HG02588 (cell line): ENCODE measurements at regions not wholly inside any gene's neighbourhood (a gene's known extent, or its start where the extent isn't known, plus 50 kb on each side); places are given as distances from the start of the nearest gene placed in this dataset.

Source experiments
- ATAC-seq: cut with Tn5 transposase; IDR thresholded peaks from one replicate; pipeline ENCODE4 v1.9.1; 2021; ENCODE audit warnings: mild to moderate bottlenecking, moderate library complexity; ENCODE audit not compliant: unreplicated experiment

GRCh38 chr9:108093773-108094675, 604.5 kb upstream of the KLF4 start:
- no peak for ATAC-seq

GRCh38 chr9:108088916-108089315, 599.3 kb upstream of the KLF4 start:
- ATAC-seq, result no peak

- ATAC-seq, result no peak
These were observed 598.2 kb upstream of the KLF4 start for GRCh38 chr9:108087781-108088180.

- no peak for ATAC-seq
These were observed 597.1 kb upstream of the KLF4 start for GRCh38 chr9:108086624-108087023.

- no peak for ATAC-seq
These were observed 595.7 kb upstream of the KLF4 start for GRCh38 chr9:108085294-108085693.

GRCh38 chr9:108083796-108084352, 594.3 kb upstream of the KLF4 start:
- no peak for ATAC-seq

- no peak for ATAC-seq
These were observed 593.7 kb upstream of the KLF4 start for GRCh38 chr9:108083160-108083750.

GRCh38 chr9:108081112-108081511, 591.5 kb upstream of the KLF4 start:
- no peak for ATAC-seq

GRCh38 chr9:108080285-108080684, 590.7 kb upstream of the KLF4 start:
- no peak for ATAC-seq

GRCh38 chr9:108078811-108079210, 589.2 kb upstream of the KLF4 start:
- ATAC-seq, result no peak

GRCh38 chr9:108078375-108078774, 588.8 kb upstream of the KLF4 start:
- no peak for ATAC-seq

- no peak for ATAC-seq
These were observed 588.0 kb upstream of the KLF4 start for GRCh38 chr9:108077556-108077955.

GRCh38 chr9:108074900-108075299, 585.3 kb upstream of the KLF4 start:
- no peak for ATAC-seq

GRCh38 chr9:108073823-108074222, 584.3 kb upstream of the KLF4 start:
- no peak for ATAC-seq

- ATAC-seq, result no peak
These were observed 583.2 kb upstream of the KLF4 start for GRCh38 chr9:108072740-108073139.

- ATAC-seq, result no peak
These were observed 581.3 kb upstream of the KLF4 start for GRCh38 chr9:108070861-108071260.

- no peak for ATAC-seq
These were observed 580.4 kb upstream of the KLF4 start for GRCh38 chr9:108069991-108070390.

- ATAC-seq, result no peak
These were observed 573.1 kb upstream of the KLF4 start for GRCh38 chr9:108062680-108063079.

- ATAC-seq, result no peak
These were observed 570.6 kb upstream of the KLF4 start for GRCh38 chr9:108060175-108060574.

GRCh38 chr9:108058135-108058814, 568.7 kb upstream of the KLF4 start:
- ATAC-seq, result no peak

- no peak for ATAC-seq
These were observed 568.0 kb upstream of the KLF4 start for GRCh38 chr9:108057421-108058134.
